Sigmoid colon (tissue), 6 donors: ENCODE measurements at regions not wholly inside any gene's neighbourhood (a gene's known extent, or its start where the extent isn't known, plus 50 kb on each side); places are given as distances from the start of the nearest gene placed in this dataset.

Experiments used
- DNase-seq: peaks from one replicate; pipeline ENCODE4 v3.0.0-alpha.2; 2019
- H3K27ac ChIP-seq, 4 donors: fragments of 200-600 bp; sonication (generic); one replicate each; pipeline ENCODE4 v1.5.1; 2016 to 2019; ENCODE audit warnings: mild to moderate bottlenecking in 1 of 4
- H3K27me3 ChIP-seq, 3 donors: fragments of 200-600 bp; sonication (generic); one replicate each; pipeline ENCODE4 v1.5.1; 2019; ENCODE audit warnings: mild to moderate bottlenecking in 1 of 3
- H3K36me3 ChIP-seq, 4 donors: fragments of 200-600 bp; sonication (generic); one replicate each; pipeline ENCODE4 v1.5.1; 2016 to 2019
- H3K4me1 ChIP-seq, 4 donors: fragments of 200-600 bp; sonication (generic); one replicate each; pipeline ENCODE4 v1.5.1; 2017 to 2019
- H3K4me3 ChIP-seq, 4 donors: fragments of 200-600 bp; sonication (generic); one replicate each; pipeline ENCODE4 v1.5.1; 2017 to 2019; ENCODE audit warnings: mild to moderate bottlenecking in 2 of 4, moderate library complexity in 1 of 4
- H3K9me3 ChIP-seq, 4 donors: fragments of 200-600 bp in 3 of 4; sonication (generic) in 3 of 4; one replicate each; pipeline versions ENCODE4 v1.5.1 to v1.6.1; 2013 to 2019
- CTCF ChIP-seq, 4 experiments: fragments of 450-650 bp in 3 of 4; fragments of 200-600 bp in 1 of 4; IDR thresholded peaks; one replicate each; pipeline ENCODE4 v1.5.1; 2016 to 2019; ENCODE audit warnings: antibody characterized with exemption in 4 of 4, mild to moderate bottlenecking in 3 of 4, moderate library complexity in 2 of 4
- EP300 ChIP-seq, 4 donors: sonication (generic); formaldehyde crosslinking; IDR thresholded peaks; one replicate each; pipeline ENCODE4 v1.6.1; 2017; ENCODE audit warnings: antibody characterized with exemption in 4 of 4
- POLR2A ChIP-seq, 2 donors: fragments of 450-650 bp; IDR thresholded peaks; one replicate each; pipeline ENCODE4 v1.6.1; 2016; ENCODE audit warnings: antibody characterized with exemption in 2 of 2, mild to moderate bottlenecking in 2 of 2, moderate library complexity in 2 of 2
- POLR2AphosphoS5 ChIP-seq, 4 donors: sonication (generic); formaldehyde crosslinking; IDR thresholded peaks; one replicate each; pipeline ENCODE4 v1.6.1; 2017; ENCODE audit warnings: antibody characterized with exemption in 4 of 4
- WGBS, 2 donors: extraction: QIAGEN DNeasy Blood & Tissue Kit; methylation state at CpG; one replicate each; pipeline ENCODE4 v1.1.7; 2013; 5-methylcytosine and 5-hydroxymethylcytosine counted together
- intact Hi-C: fragments of 100-400 bp; cut with DNase I; formaldehyde crosslinking; loops from one replicate; pipeline ENCODE4 v1.15.1; 2023
- donor health status: healthy with polysubstance abuse.
- donor health status: healthy.

GRCh38 chr3:110454066-110454465 is 617.5 kb upstream of the NECTIN3 start:
- Histone ChIP-seq H3K4me3 (no peak overlapping the region), H3K36me3 (no peaks in the 10 kb centered on the region), H3K27ac (no peak overlapping the region), H3K27me3 (no peaks in the 10 kb centered on the region), H3K9me3 (no peaks in the 10 kb centered on the region), H3K4me1 (no peaks in the 10 kb centered on the region)
- 92 to 94% methylated on average over 4 of the region's 4 CpGs for WGBS, 2 donors
- TF ChIP-seq POLR2AphosphoS5 (IDR thresholded peaks at IDR 0.05), result no peak
- no peak for TF ChIP-seq CTCF (IDR thresholded peaks at IDR 0.05)
- no peak for TF ChIP-seq EP300 (IDR thresholded peaks at IDR 0.05)
- no peak for TF ChIP-seq POLR2A (IDR thresholded peaks at IDR 0.05)
- intact Hi-C loops, result no loop called here
- DNase-seq, result no peak

- Histone ChIP-seq H3K9me3 (no peaks in the 10 kb centered on the region), H3K36me3 (no peaks in the 10 kb centered on the region), H3K4me3 (no peak overlapping the region), H3K27me3 (no peaks in the 10 kb centered on the region), H3K27ac (no peak overlapping the region), H3K4me1 (no peaks in the 10 kb centered on the region)
- no peak for DNase-seq
- 84 to 89% methylated on average over 2 of the region's 2 CpGs for WGBS, 2 donors
- no peak for TF ChIP-seq POLR2A (IDR thresholded peaks at IDR 0.05)
- TF ChIP-seq CTCF (IDR thresholded peaks at IDR 0.05), result no peak
- TF ChIP-seq POLR2AphosphoS5 (IDR thresholded peaks at IDR 0.05), result no peak
- no peak for TF ChIP-seq EP300 (IDR thresholded peaks at IDR 0.05)
- intact Hi-C loops, result no loop called here
These were observed 615.6 kb upstream of the NECTIN3 start for GRCh38 chr3:110456001-110456400.

GRCh38 chr3:110456438-110457138 is 615.0 kb upstream of the NECTIN3 start:
- DNase-seq, result no peak
- Histone ChIP-seq H3K36me3 (no peaks in the 10 kb centered on the region), H3K9me3 (no peaks in the 10 kb centered on the region), H3K4me1 (no peaks in the 10 kb centered on the region), H3K27me3 (no peaks in the 10 kb centered on the region), H3K4me3 (no peak overlapping the region), H3K27ac (no peak overlapping the region)
- intact Hi-C loops, result no loop called here
- WGBS, 2 donors, result 75 to 82% methylated on average over 4 of the region's 4 CpGs
- TF ChIP-seq POLR2A (IDR thresholded peaks at IDR 0.05) (no peak), EP300 (IDR thresholded peaks at IDR 0.05) (no peak), POLR2AphosphoS5 (IDR thresholded peaks at IDR 0.05) (no peak), CTCF (IDR thresholded peaks at IDR 0.05) (no peak)

GRCh38 chr3:110457508-110457907 is 614.1 kb upstream of the NECTIN3 start:
- no peaks in the 10 kb centered on the region for H3K9me3 ChIP-seq
- no peak overlapping the region for H3K27ac ChIP-seq
- intact Hi-C loops, result no loop called here
- no peak for DNase-seq
- H3K27me3 ChIP-seq, result no peaks in the 10 kb centered on the region
- TF ChIP-seq CTCF (IDR thresholded peaks at IDR 0.05), result no peak
- no peak for TF ChIP-seq EP300 (IDR thresholded peaks at IDR 0.05)
- TF ChIP-seq POLR2A (IDR thresholded peaks at IDR 0.05), result no peak
- TF ChIP-seq POLR2AphosphoS5 (IDR thresholded peaks at IDR 0.05), result no peak
- no peak overlapping the region for H3K4me3 ChIP-seq
- H3K36me3 ChIP-seq, result no peaks in the 10 kb centered on the region
- WGBS, 2 donors, result 71 to 74% methylated on average over 5 of the region's 5 CpGs
- no peaks in the 10 kb centered on the region for H3K4me1 ChIP-seq

- no peaks in the 10 kb centered on the region for H3K9me3 ChIP-seq
- intact Hi-C loops, result no loop called here
- DNase-seq, result no peak
- H3K27me3 ChIP-seq, result no peaks in the 10 kb centered on the region
- H3K27ac ChIP-seq, result no peak overlapping the region
- WGBS, 2 donors, result 70 to 76% methylated on average over 2 of the region's 2 CpGs
- H3K4me1 ChIP-seq, result no peaks in the 10 kb centered on the region
- TF ChIP-seq EP300 (IDR thresholded peaks at IDR 0.05) (no peak), POLR2A (IDR thresholded peaks at IDR 0.05) (no peak), CTCF (IDR thresholded peaks at IDR 0.05) (no peak)
- H3K36me3 ChIP-seq, result no peaks in the 10 kb centered on the region
- no peak overlapping the region for H3K4me3 ChIP-seq
These were observed 612.6 kb upstream of the NECTIN3 start for GRCh38 chr3:110459021-110459420.
